HCT116 (cell line): ENCODE measurements at regions not wholly inside any gene's neighbourhood (a gene's known extent, or its start where the extent isn't known, plus 50 kb on each side); places are given as distances from the start of the nearest gene placed in this dataset.
A peak's percentile ranks its signal among the peaks of the same experiment; 100 is the strongest.

Source experiments
- ATAC-seq: fragments of 200-7000 bp; cut with Tn5 transposase; 2 replicates; pipeline ENCODE4 v1.9.1; 2020; ENCODE audit warnings: mild to moderate bottlenecking, moderate library complexity
- BruUV-seq: library from RNA; stranded (reverse); fragments of 400-500 nt; replicated peaks from 2 replicates; lab custom pipeline; 2021; lab: Mats Ljungman, UMichigan
- CTCF ChIA-PET: fragments of 300-600 bp; sonication (Branson Sonifier 250); formaldehyde crosslinking; loops from one replicate; lab custom pipeline; 2021; ENCODE audit warnings: antibody characterized with exemption; lab: Charles Lee
- POLR2A ChIA-PET: fragments of 300-600, 350-600 bp; sonication (Branson Sonifier 250); formaldehyde crosslinking; loops from one replicate; lab custom pipeline; 2021; ENCODE audit warnings: antibody characterized with exemption; lab: Charles Lee
- RAD21 ChIA-PET, 2 experiments: fragments of 300-600 bp; sonication (Branson Sonifier 250); formaldehyde crosslinking; loops; one replicate each; lab custom pipeline; 2023; ENCODE audit warnings: low total read pairs in 2 of 2; ENCODE audit not compliant: uncharacterized antibody in 2 of 2, unreplicated experiment in 2 of 2, low non-redundant PET in 1 of 2; lab: Charles Lee
- DNase-seq: peaks from one replicate; pipeline ENCODE4 v3.0.0-alpha.2; 2010; ENCODE audit warnings: low read depth, low spot score
- H2AFZ ChIP-seq: fragments of 200-600 bp; shearing (Covaris generic), sonication (generic); 2 replicates; pipeline ENCODE4 v1.6.1; 2017; ENCODE audit warnings: low read depth, mixed run types, mixed read lengths, antibody characterized with exemption, low read length; ENCODE audit not compliant: poor library complexity, severe bottlenecking
- H3K27ac ChIP-seq: 2 replicates; pipeline ENCODE4 v1.5.1; 2012; ENCODE audit warnings: low read depth, low read length
- H3K27me3 ChIP-seq: fragments of 200-600 bp; sonication (generic); 2 replicates; pipeline ENCODE4 v1.6.1; 2016; ENCODE audit warnings: mixed run types, low read length, mixed read lengths; ENCODE audit not compliant: insufficient read depth
- H3K36me3 ChIP-seq, 2 experiments: fragments of 200-500 bp in 1 of 2; fragments of 200-600 bp in 1 of 2; sonication (Bioruptor generic) in 1 of 2; sonication (generic) in 1 of 2; 2 replicates each; pipeline versions ENCODE4 v1.5.1 to v1.6.1; 2014 to 2016; ENCODE audit warnings: low read length in 2 of 2, inconsistent platforms in 1 of 2, mixed read lengths in 1 of 2, mixed run types in 1 of 2; ENCODE audit not compliant: insufficient read depth in 2 of 2, control insufficient read depth in 1 of 2
- H3K4me1 ChIP-seq, 2 experiments: fragments of 200-600 bp in 1 of 2; sonication (generic) in 1 of 2; 2 replicates each; pipeline versions ENCODE4 v1.5.1 to v1.6.1; 2012 to 2017; ENCODE audit warnings: low read length in 2 of 2, inconsistent platforms in 1 of 2, mild to moderate bottlenecking in 1 of 2, mixed read lengths in 1 of 2, mixed run types in 1 of 2, moderate library complexity in 1 of 2; ENCODE audit not compliant: insufficient read depth in 2 of 2, control insufficient read depth in 1 of 2
- H3K4me2 ChIP-seq: fragments of 200-600 bp; sonication (generic); 2 replicates; pipeline ENCODE4 v1.6.1; 2017; ENCODE audit warnings: mixed run types, low read length, mixed read lengths
- H3K4me3 ChIP-seq, 2 experiments: fragments of 200-600 bp in 1 of 2; sonication (generic) in 1 of 2; replicated peaks in 1 of 2; 2 replicates each; pipeline ENCODE4 v1.5.1; 2011 to 2016; ENCODE audit warnings: low read length in 2 of 2, control low read depth in 1 of 2, low read depth in 1 of 2, mild to moderate bottlenecking in 1 of 2, mixed read lengths in 1 of 2, mixed run types in 1 of 2
- H3K79me2 ChIP-seq: fragments of 200-600 bp; sonication (generic); 2 replicates; pipeline ENCODE4 v1.6.1; 2017; ENCODE audit warnings: mild to moderate bottlenecking, mixed run types, low read length, moderate library complexity, mixed read lengths; ENCODE audit not compliant: insufficient read depth
- H3K9ac ChIP-seq: fragments of 200-600 bp; sonication (generic); 2 replicates; pipeline ENCODE4 v1.6.1; 2016; ENCODE audit warnings: low read length, mixed read lengths
- H3K9me2 ChIP-seq: fragments of 200-600 bp; sonication (generic), shearing (Covaris generic); 2 replicates; pipeline ENCODE4 v1.6.1; 2017; ENCODE audit warnings: mixed run types, mild to moderate bottlenecking, moderate library complexity; ENCODE audit not compliant: insufficient read depth
- H3K9me3 ChIP-seq, 2 experiments: fragments of 200-500 bp in 1 of 2; fragments of 200-600 bp in 1 of 2; sonication (Bioruptor generic) in 1 of 2; sonication (generic) in 1 of 2; 2 replicates each; pipeline ENCODE4 v1.6.1; 2014 to 2017; ENCODE audit warnings: low read length in 2 of 2, mixed read lengths in 2 of 2, inconsistent platforms in 1 of 2, low read depth in 1 of 2, mild to moderate bottlenecking in 1 of 2, mixed run types in 1 of 2, moderate library complexity in 1 of 2; ENCODE audit not compliant: control insufficient read depth in 1 of 2, insufficient read depth in 1 of 2
- H4K20me1 ChIP-seq: fragments of 200-600 bp; sonication (generic), shearing (Covaris generic); 2 replicates; pipeline ENCODE4 v1.6.1; 2017; ENCODE audit warnings: mixed run types, mild to moderate bottlenecking, moderate library complexity; ENCODE audit not compliant: insufficient read depth
- CEBPB ChIP-seq: IDR thresholded peaks from 2 replicates; pipeline ENCODE4 v1.6.1; 2012; ENCODE audit warnings: low read depth
- CTCF ChIP-seq, 3 experiments: fragments of 200-600 bp in 1 of 3; sonication (generic) in 1 of 3; IDR thresholded peaks in 2 of 3; conservative IDR thresholded peaks in 1 of 3; 2 replicates each; pipeline ENCODE4 v1.5.1; 2012 to 2017; ENCODE audit warnings: low read depth in 2 of 3, low read length in 2 of 3, antibody characterized with exemption in 1 of 3, borderline replicate concordance in 1 of 3, control low read depth in 1 of 3, mild to moderate bottlenecking in 1 of 3, mixed read lengths in 1 of 3, mixed run types in 1 of 3, moderate library complexity in 1 of 3; ENCODE audit not compliant: insufficient read depth in 1 of 3
- EGR1 ChIP-seq: IDR thresholded peaks from 2 replicates; pipeline ENCODE4 v1.6.1; 2012; ENCODE audit warnings: low read depth
- ELF1 ChIP-seq: IDR thresholded peaks from 2 replicates; pipeline ENCODE4 v1.6.1; 2012; ENCODE audit warnings: low read depth, borderline replicate concordance
- FOSL1 ChIP-seq: IDR thresholded peaks from 2 replicates; pipeline ENCODE4 v1.6.1; 2012; ENCODE audit warnings: low read depth
- MAX ChIP-seq: IDR thresholded peaks from 2 replicates; pipeline ENCODE4 v1.6.1; 2012
- POLR2AphosphoS5 ChIP-seq: IDR thresholded peaks from 2 replicates; pipeline ENCODE4 v1.6.1; 2011; ENCODE audit warnings: mild to moderate bottlenecking, low read depth, low read length, moderate library complexity
- REST ChIP-seq: IDR thresholded peaks from 2 replicates; pipeline ENCODE4 v1.6.1; 2012; ENCODE audit warnings: low read depth
- SIN3A ChIP-seq: IDR thresholded peaks from 2 replicates; pipeline ENCODE4 v1.6.1; 2012; ENCODE audit warnings: low read depth
- SP1 ChIP-seq: IDR thresholded peaks from 2 replicates; pipeline ENCODE4 v1.6.1; 2012; ENCODE audit warnings: low read depth
- SRF ChIP-seq: IDR thresholded peaks from 2 replicates; pipeline ENCODE4 v1.6.1; 2012; ENCODE audit warnings: low read depth
- YY1 ChIP-seq: IDR thresholded peaks from 2 replicates; pipeline ENCODE4 v1.6.1; 2011; ENCODE audit warnings: low read length, low read depth, moderate library complexity, mild to moderate bottlenecking; ENCODE audit not compliant: insufficient replicate concordance; ENCODE audit errors: extremely low read depth
- ZBTB33 ChIP-seq: IDR thresholded peaks from 2 replicates; pipeline ENCODE4 v1.6.1; 2011; ENCODE audit warnings: mild to moderate bottlenecking, low read length, moderate library complexity; ENCODE audit not compliant: insufficient replicate concordance; ENCODE audit errors: extremely low read depth
- intact Hi-C: fragments of 100-400 bp; cut with micrococcal nuclease; formaldehyde crosslinking; loops from 2 replicates; pipeline ENCODE4 v1.10.0; 2022

- ChIA-PET CTCF (no interaction called here), POLR2A (no interaction called here), RAD21 (no interaction called here)
- DNase-seq (no peak), ATAC-seq (0 out of 2 replicates have a peak, but pooled peaks have one; percentile 6)
- H3K4me3 ChIP-seq = peak overlapping the region in 1 of 2 experiments; percentile 5; a peak in 1 of 4 replicates
- no peaks in the 10 kb centered on the region for H3K9me2 ChIP-seq
- peaks cover 35 to 58% of the 10 kb centered on the region in 2 experiments for H3K4me1 ChIP-seq
- no peaks in the 10 kb centered on the region for H3K27me3 ChIP-seq
- no peaks in the 10 kb centered on the region for H4K20me1 ChIP-seq
- intact Hi-C loops = no loop called here
- H3K9me3 ChIP-seq = no peaks in the 10 kb centered on the region
- H3K79me2 ChIP-seq = no peaks in the 10 kb centered on the region
- H3K9ac ChIP-seq = no peak overlapping the region
- peak overlapping the region; percentile 82 for H2AFZ ChIP-seq
- 0 out of 2 replicates have a peak overlapping the region, but pooled peaks have one; percentile 6 for H3K27ac ChIP-seq
- TF ChIP-seq SP1 (no peak), MAX (no peak), REST (no peak), SRF (no peak), CEBPB (no peak), POLR2AphosphoS5 (no peak), YY1 (no peak), ELF1 (no peak), SIN3A (no peak), CTCF (IDR thresholded peaks at IDR 0.05 in 2 of 3, conservative IDR thresholded peaks at IDR 0.05 in 1 of 3; ENCODE audit: borderline replicate concordance in 1 of 3, insufficient read depth in 1 of 3, low read depth in 2 of 3, low read length in 2 of 3) (no peak), ZBTB33 (no peak), EGR1 (no peak), FOSL1 (no peak)
- peak overlapping the region; percentile 38 for H3K4me2 ChIP-seq
- no peaks in the 10 kb centered on the region; a peak in 1 of 4 replicates for H3K36me3 ChIP-seq
- BruUV-seq = no TSS peak
These were observed 75.0 kb upstream of the RAD23B start for GRCh38 chr9:107208121-107208520.
